NCI-H748 (cell line): ENCODE measurements at regions not wholly inside any gene's neighbourhood (a gene's known extent, or its start where the extent isn't known, plus 50 kb on each side); places are given as distances from the start of the nearest gene placed in this dataset.

Experiments used
- DNase-seq: peaks from one replicate; lab custom pipeline; 2025; ENCODE audit not compliant: unreplicated experiment; lab: John Stamatoyannopoulos, UW

DNA sequence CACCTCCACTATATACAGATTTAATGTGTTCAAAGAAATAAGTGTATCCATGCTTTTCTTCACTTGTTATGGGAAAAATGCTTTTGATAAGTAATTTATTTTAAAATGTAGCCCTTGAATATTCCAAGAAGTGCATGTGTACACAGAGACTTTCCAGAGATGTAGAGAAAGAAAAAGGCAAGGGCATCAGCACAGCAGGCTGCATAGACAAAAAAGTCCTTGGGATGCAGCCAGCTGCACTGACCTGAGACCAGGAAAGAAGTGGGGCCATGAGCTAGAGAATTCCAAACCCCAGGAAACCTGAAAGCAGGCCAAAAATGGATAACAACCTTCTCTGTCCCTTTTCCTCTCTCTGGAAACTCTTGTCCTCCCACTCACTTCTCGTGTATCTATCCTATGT lies 51.6 kb upstream of the PRDM8 start:
- no peak for DNase-seq

DNA sequence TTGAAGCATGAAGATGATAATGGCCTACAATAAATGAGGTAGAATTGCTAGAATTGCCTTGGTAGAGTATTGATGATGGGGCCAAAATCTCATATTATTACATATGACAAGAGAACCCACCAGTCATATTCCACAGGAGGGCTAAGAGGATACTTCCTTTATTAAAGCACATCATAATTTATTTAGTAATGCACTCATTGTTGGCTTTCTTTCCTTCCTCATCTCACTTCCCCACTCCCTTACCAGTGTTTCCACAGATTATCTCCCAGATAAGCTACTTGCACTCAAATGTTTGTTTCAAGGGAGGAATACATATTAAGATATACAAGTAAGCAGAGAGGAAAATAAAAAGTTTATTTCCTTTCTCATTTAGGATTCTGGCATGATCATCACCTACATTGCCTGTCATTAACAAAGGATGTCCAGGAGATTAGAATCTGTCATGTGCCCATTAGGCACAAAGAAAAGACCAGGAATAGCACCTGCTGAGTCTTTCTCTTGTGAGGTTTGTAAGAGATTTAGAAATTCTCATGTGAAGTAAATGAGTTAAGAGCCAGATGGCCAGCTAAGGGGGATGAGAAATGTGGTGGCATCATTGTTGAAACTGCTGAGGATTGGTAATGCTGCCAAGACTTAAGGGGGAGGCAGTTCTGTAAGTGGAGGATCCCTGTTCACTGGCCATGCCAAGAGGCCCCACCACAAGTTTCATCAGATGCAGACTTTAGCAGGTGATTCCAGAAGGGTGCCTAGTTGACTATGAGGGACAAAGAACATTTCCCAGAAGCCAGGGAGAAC lies 52.4 kb upstream of the PRDM8 start:
- no peak for DNase-seq

DNA sequence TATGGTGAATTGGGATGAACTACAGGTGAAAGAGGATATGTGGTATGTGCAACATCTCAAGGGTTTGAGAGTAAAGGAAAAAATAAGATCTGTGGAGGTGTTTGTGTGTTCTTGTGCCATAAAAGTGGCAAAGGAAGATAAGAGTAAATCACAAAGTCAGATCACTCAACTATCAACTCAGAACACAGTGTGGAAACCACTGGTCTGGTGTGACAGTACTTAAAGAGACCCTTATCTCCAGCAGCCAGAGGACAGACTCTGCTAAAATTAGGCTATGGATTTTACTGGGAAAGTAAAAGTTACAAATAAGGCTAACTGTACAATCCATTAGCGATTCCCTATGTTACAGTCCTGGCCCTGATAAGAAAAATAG lies 54.0 kb upstream of the PRDM8 start:
- no peak for DNase-seq

DNA sequence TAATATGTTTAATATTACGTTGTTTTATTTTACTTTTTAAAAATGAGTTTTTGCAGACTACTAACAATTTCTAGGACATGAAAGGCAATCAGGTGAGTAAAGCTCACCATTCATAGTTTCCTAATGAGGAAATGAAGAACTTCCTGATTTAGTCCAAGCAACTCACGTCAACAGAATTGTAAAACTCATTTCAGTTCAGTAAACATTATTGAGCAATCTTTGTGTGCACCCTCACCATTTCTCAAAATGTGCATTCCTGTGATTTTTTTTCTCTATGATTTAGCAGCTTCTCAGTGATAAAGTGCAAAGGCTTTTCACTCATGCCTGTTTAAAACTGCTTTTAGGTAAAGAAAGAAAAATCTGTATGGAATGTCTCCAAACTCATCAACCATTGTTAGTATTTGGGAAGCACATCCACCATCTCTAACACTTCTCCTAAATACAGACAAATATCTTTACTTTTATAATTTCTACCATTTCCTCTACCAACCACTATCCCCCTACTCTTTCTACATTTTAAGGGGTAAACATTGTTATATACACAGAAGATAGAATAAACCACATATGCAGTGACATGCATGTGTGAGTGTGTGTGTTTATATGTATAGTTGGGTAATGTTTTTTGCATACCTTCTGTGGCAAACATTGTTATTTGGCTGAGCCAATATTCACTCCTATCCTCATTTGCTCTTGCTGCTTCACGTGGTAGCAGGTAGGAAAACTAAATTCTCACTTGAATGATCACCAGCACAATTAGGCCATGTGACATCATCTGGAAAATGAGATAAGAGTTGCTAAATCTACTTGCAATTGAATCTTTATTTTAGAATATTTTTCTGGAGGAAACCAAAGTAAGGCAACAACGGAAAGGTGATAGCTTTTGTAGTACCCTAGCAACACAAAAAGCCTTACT lies 54.7 kb upstream of the PRDM8 start:
- DNase-seq, result no peak

DNA sequence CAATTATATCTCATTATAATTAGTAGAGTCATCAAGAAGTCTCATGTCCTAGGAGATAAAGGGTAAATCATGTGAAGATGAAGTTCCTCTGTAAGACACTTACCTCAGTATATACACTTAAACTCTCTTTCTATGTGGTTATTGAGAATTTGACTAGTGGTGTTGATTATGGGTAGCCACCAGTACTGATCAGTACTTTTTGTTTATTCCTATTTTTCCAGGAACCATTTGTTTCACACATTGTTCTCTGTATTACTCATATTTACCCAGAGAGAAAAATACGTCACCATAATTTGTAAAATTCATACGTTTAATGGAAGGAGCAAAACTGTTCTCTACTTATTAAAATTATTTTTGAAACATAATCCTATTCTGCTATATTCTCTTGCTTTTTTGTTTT lies 55.8 kb upstream of the PRDM8 start:
- DNase-seq, result no peak

DNA sequence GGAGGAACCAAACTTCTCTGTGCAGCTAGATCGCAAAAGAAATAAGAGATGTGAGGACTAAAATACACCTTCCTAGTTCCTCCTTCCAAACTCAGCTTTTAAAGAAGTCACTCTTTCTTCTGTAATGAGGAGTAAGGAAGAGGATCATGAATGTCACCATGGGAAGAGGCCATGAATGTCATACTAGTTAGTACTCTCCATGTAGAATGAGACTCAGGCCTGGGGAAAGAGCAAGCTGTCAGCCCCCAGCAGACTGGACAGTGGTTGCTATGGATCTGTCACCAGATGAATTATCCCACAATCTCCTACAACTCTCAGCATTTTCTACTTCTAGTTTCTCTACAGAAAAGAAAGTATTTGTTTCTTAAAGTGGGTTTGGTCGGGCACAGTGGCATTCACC lies 57.1 kb upstream of the PRDM8 start:
- no peak for DNase-seq

DNA sequence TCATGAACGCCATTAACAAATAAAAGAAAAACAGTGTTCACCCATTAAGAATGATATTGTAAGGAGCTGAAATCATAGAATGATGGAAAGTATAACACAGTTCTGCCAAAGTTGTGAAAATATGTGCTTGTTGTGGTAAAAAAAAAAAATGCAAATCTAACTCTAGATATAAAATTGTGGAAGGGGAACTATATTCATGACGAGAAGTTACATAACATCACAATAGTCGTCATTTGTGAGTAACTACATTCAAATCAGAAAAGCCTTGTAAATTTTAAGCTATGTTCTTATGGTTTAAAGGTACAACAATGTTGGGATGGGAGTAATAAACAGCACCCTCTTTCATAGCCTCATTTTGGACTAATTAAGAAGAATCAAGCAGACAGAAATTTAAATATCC lies 57.6 kb upstream of the PRDM8 start:
- no peak for DNase-seq

DNA sequence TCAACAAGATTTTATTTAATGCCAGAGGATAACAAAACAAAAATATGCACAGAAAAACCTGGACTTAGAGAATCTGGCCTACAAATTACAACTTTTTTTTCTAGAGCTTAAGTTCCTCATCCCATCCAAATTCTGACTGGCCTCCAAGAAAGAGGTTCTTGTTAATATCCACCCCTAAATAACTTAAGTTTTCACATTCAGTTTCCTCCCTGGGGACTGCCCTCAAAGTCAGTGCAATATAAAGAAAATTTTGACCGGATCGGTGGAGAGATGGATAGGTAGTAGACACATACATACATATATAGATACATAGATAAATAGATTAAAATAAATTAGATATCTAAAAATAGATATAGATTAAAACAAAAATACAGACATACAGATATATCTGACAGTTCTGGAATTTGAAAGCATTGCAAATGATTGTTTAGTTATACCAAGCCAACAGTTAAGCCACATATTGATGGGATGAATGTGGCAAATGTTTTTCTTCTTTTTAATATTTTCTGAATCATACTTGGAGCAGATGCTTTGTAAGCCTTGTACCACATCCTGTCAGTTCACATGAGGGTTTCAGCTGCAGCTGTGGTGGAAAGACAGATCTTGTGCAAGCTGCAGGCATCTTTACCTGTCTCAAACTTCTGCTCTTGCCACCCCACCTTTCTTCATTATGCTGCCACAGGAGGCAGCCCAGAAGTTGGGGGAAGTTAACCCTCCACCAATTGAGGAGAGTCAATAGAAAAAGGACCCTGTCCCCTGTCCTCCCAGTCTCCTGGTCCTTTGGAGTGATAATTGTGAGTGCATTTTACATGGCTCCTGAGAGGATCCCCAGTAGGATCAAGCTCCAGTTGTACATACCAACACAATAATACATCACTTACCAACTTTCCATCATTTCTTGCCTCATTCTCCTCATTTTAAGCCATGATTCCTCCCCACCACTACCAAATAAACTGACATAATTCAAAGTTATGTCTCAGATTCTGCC lies 58.5 kb upstream of the PRDM8 start:
- no peak for DNase-seq

DNA sequence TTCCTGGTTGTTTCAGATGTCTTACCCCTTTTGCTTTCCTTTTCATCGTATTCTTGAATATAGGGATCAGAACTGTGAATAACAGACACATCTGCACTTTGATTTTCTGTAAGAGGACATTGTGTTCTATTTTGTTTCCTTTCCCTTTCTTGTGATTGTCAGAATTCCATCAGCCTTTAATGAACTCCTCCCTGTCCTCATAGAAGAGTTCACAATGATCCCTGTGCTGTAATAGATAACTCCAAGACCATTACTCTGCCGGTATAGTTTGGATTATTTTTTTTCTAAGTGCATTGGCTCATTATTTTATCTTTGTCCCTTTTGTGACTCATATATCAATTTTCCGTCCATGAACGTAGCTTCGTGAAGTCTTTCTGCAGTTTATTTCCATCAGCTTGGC lies 59.7 kb upstream of the PRDM8 start:
- DNase-seq, result no peak

DNA sequence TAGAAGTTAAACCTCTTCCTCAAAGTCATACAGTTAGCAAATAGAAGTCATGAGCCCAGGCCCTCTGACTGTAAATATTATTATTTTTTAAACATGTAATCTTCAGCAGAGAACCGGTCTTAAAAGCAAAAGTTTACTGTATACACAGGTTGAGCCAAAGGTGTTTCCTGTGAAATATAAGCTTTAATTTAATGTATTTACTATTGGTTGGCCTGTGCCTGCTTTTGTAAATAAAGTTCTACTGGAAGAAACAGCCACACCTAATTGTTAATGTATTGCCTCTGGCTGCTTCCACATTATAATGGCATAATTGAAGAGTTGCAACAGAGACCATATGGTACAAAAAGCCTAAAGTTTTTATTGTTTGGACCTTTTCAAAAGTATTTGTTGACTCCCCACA lies 61.0 kb upstream of the PRDM8 start:
- peak; percentile 37 for DNase-seq

DNA sequence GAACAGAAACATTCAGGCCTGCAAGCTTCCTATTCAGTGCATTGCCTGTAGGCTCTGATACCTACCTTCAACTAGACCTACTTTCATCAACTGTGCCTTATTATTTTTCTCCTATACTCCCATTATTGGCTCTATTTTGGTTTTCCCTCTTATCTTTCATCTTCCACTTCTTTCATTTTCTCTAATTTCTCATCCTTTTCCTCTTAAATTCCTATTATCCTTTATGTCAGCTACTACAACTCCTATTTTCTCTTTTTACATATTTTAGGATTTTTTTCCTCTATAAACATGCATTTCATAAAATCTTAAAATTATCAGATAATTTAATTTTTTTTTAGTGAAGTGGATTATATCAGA lies 61.6 kb upstream of the PRDM8 start:
- DNase-seq, result no peak

DNA sequence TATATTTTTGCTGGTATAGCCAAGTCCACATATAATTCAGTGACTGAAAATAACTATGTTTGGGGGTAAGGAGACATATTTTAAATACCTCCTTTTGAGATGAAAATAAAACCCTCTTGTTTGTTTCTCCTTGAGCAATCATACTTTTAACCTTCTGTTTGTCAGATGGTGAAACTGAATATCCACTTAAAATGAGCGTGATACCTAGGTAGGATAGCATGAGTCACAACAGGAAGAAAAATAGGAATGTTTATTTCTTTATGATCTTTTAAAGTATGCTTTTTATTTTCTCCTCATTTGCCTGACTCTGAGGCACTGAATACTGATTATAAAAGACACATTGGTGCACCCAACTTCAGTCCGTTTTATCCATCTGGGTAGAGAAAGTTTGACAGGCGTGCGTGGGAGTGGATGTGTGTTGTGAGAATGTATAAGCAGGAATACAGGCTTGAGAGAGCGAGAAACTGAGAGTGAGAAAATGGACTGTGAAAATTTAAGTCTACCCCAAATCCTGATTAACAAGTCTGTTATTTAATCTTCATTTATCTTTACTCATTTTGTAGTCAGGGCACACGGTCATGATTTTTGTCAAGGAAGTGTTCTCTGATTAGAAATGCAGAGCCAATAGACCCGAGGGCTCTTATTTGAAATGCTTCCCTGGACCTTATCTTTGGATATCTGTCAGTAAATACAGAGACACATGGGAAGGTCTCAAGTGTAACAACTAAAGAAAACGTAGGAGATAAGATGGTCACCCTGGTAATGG lies 62.1 kb upstream of the ANTXR2 start:
- DNase-seq, result no peak

DNA sequence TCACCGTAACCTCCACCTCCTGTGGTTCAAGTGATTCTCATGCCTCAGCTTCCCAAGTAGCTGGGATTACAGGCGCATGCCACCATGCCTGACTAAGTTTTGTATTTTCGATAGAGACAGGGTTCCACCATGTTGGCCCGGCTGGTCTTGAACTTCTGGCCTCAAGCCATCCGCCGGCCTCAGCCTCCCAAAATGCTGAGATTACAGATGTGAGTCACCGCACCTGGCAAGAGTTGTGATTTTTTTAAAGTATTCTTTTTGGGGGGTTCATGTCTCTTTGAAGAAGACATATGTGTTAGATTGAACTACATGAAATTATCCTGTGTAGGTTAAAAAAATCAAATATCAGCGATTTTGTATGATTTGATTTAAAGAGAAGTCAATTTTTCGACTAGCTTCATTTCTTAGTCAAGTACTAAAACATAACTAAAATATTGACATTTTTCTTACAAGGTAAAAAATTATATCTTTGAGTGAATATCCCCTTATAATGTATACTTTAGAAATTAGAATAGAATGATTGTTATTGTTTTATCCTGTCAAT lies 60.3 kb upstream of the ANTXR2 start:
- DNase-seq, result no peak

DNA sequence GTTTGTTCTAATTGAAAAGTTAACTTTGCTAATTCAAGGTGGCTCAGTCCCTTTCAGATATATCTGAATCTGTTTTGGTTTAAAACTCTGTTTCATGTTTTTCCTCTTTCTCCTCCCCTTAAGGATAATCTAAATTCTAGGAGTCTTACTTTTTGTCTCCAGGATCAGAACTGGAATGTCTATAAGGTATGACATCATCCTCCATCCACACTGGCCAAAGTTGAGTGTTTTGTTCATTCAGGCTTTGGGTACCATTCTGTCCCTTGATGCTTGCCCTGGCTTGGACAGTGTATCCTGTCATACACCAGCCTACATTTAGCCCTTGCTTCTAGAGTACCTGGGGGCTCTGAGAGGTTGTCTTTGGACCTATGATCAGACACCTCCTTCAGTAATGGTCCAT lies 56.8 kb upstream of the ANTXR2 start:
- DNase-seq, result no peak

DNA sequence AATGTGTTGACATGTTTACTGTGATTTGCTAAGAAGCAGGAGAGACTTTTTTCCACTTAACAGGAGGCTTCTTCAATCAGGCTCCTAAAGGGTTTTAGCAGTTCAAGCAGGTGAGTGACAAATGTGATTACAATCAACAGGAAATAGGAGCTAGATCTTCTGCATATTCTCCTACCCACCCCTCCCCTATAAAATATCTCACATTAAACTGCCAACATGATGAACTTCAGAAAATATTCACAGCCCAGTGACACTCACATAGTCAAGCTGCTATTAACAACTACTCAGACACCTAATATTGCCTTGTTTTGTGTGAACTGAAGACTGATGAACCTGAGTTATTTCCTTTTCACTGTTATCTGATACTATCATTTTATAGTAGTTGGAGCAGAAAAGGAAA lies 55.9 kb upstream of the ANTXR2 start:
- no peak for DNase-seq

DNA sequence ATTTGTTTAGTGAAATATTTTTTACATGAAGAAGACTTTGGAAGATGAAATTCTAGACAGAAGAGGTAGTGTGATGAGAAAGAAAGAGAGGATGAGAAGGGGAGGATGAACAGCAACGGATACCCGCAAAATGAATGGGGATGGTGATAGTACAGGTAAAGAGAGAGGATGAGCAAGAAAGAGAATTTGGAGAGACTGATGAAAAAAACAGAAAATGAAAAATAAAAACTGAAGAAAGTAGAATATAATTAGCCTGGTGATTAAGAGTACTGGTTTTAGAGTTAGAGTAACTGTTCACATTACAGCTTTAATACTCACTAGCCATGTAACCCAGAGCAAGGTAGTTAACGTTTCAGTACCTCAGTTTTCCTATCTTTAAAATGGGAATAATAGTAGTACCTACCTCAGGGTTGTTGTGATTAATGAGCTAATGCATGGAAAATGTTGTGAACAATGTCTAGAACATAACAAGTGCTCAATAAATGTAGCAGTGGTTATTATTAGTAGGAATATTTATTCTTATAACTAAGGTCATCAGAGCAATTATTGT lies 54.9 kb upstream of the ANTXR2 start:
- no peak for DNase-seq

DNA sequence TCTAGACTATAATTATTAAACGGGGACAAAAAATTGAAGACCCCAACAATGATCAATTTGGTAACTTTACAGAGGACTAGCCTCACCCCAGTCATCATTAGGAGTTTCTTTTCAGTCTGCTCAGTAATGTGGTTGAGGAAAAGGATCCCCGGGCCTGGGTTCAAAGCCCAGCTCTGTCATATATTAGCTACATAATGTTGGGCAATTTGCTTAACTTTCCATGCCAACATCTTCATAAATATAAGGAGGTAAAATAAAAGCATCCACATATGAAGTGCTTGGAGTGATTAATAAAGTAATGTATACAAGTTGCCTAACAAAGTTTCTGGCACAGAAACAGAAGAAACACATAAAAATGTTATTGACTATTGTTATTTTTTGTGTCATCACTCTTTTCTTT lies 53.4 kb upstream of the ANTXR2 start:
- no peak for DNase-seq

DNA sequence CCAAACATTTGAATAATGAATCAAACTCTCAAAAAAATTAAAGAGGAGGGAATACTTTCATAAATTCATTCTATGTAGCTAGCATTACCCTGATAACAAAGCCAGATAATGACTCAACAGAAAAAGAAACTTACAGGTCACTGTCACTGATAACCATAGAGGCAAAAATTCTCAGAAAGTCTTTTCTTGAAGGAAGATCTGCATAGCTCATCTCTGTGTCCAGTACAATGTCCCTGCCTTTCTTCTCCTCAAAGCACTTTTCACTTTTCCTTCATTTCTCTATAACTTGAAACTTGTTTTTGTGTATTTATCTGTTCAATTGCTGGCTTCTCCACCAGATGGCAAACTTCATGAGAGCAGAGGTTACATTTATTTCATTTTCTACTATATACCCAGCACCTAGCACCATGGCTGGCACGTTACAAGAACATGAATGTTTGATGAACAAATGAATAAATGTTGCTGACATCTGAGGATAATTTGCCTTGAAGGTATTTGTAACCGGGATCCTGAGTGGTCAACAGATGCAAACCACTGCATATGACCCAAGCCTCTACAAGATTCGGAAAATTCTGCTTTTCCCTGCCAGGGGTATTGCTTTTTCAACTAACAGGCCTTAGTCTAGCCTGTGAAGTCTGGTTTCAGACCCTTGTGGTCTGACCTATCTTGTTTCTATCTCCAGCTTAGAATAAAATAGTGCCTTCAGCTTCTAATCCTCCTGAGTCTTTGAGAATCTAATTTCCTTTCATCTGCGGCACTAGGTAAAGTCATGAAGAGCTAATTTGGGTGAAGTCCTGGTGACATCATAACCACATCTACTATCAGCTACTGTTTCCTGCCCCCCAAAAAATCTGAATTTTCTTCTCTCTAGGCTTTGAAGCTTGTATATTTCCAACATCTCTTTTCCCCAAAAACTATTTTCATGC lies 52.5 kb upstream of the ANTXR2 start:
- peak; percentile 2 for DNase-seq
